K562 (cell line): ENCODE measurements at regions not wholly inside any gene's neighbourhood (a gene's known extent, or its start where the extent isn't known, plus 50 kb on each side); places are given as distances from the start of the nearest gene placed in this dataset.

Source experiments
- CTCF ChIP-seq, 3 experiments: IDR thresholded peaks in 2 of 3; conservative IDR thresholded peaks in 1 of 3; 2 replicates each; pipeline ENCODE4 v1.5.1; 2011 to 2012; ENCODE audit warnings: low read length in 3 of 3, mild to moderate bottlenecking in 3 of 3, control low read depth in 2 of 3, improper control_type of control experiment in 1 of 3, inconsistent platforms in 1 of 3, low read depth in 1 of 3, mixed read lengths in 1 of 3, moderate library complexity in 1 of 3; ENCODE audit not compliant: insufficient read depth in 2 of 3
- REST ChIP-seq, 2 experiments: fragments of 450-650 bp; formaldehyde crosslinking in 1 of 2; IDR thresholded peaks; 2 replicates each; pipeline versions ENCODE4 v1.4.0 to v1.6.1; 2014 to 2020; ENCODE audit warnings: mild to moderate bottlenecking in 2 of 2, borderline replicate concordance in 1 of 2, low read depth in 1 of 2

GRCh38 chr6:88238065-88238464 lies 71.9 kb upstream of the CNR1 start (continued):
- TF ChIP-seq REST (IDR thresholded peaks at IDR 0.05; ENCODE audit: borderline replicate concordance): peak; percentile 32; the same call in 1 of the 2 replicates
- TF ChIP-seq REST (CRISPR knock-in tag; IDR thresholded peaks at IDR 0.05; ENCODE audit: low read depth): no peak
- TF ChIP-seq CTCF (IDR thresholded peaks at IDR 0.05 in 2 of 3, conservative IDR thresholded peaks at IDR 0.05 in 1 of 3; ENCODE audit: insufficient read depth in 2 of 3, low read depth in 1 of 3, low read length in 3 of 3): peak; percentile 9 to 48 (median 39); a peak in 4 of 6 replicates
- TF ChIP-seq, all 486 proteins: peak for 3
